HG03575 (cell line): ENCODE measurements at regions not wholly inside any gene's neighbourhood (a gene's known extent, or its start where the extent isn't known, plus 50 kb on each side); places are given as distances from the start of the nearest gene placed in this dataset.
A peak's percentile ranks its signal among the peaks of the same experiment; 100 is the strongest.

Source experiments
- ATAC-seq: cut with Tn5 transposase; IDR thresholded peaks from one replicate; pipeline ENCODE4 v1.9.1; 2021; ENCODE audit not compliant: unreplicated experiment, insufficient number of reproducible peaks, low FRiP score; ENCODE audit errors: extremely low read depth

GRCh38 chr15:99921101-99921500 lies 187.9 kb upstream of the LYSMD4 start:
- no peak for ATAC-seq

- ATAC-seq = no peak
Observed at GRCh38 chr15:99918072-99918471, 184.8 kb upstream of the LYSMD4 start.

GRCh38 chr15:99917252-99917651 lies 184.0 kb upstream of the LYSMD4 start:
- ATAC-seq = no peak

GRCh38 chr15:99916668-99917223 lies 183.5 kb upstream of the LYSMD4 start:
- ATAC-seq = no peak

GRCh38 chr15:99914723-99915122 lies 181.5 kb upstream of the LYSMD4 start:
- ATAC-seq = no peak

GRCh38 chr15:99911816-99912215 lies 178.6 kb upstream of the LYSMD4 start:
- no peak for ATAC-seq

- no peak for ATAC-seq
Observed at GRCh38 chr15:99909592-99910295, 176.5 kb upstream of the LYSMD4 start.

- no peak for ATAC-seq
Observed at GRCh38 chr15:99907698-99908097, 174.5 kb upstream of the LYSMD4 start.

- ATAC-seq = no peak
Observed at GRCh38 chr15:99906793-99907192, 173.6 kb upstream of the LYSMD4 start.

GRCh38 chr15:99906311-99906710 lies 173.1 kb upstream of the LYSMD4 start:
- no peak for ATAC-seq

- no peak for ATAC-seq
Observed at GRCh38 chr15:99902248-99902928, 169.2 kb upstream of the LYSMD4 start.

- ATAC-seq = no peak
Observed at GRCh38 chr15:99895956-99896311, 162.7 kb upstream of the LYSMD4 start.

- no peak for ATAC-seq
Observed at GRCh38 chr15:99895189-99895955, 162.1 kb upstream of the LYSMD4 start.

GRCh38 chr15:99878835-99879234 lies 145.6 kb upstream of the LYSMD4 start:
- ATAC-seq = no peak

GRCh38 chr15:99873451-99873850 lies 140.2 kb upstream of the LYSMD4 start:
- no peak for ATAC-seq

GRCh38 chr15:99863550-99864198 lies 130.4 kb upstream of the LYSMD4 start:
- no peak for ATAC-seq

GRCh38 chr15:99857836-99858235 lies 124.6 kb upstream of the LYSMD4 start:
- ATAC-seq = no peak

- ATAC-seq = no peak
Observed at GRCh38 chr15:99850517-99850916, 117.3 kb upstream of the LYSMD4 start.

- ATAC-seq = peak; percentile 66
Observed at GRCh38 chr15:99845009-99845408, 111.8 kb upstream of the LYSMD4 start.
